Fibroblast of the aortic adventitia (primary cell): ENCODE measurements at regions not wholly inside any gene's neighbourhood (a gene's known extent, or its start where the extent isn't known, plus 50 kb on each side); places are given as distances from the start of the nearest gene placed in this dataset.
"Not testable (repeated sequence)": the region's sequence is repeated elsewhere in the genome, so short reads cannot be mapped to it uniquely, and the experiment has no call there.

Source experiments
- DNase-seq: peaks from one replicate; pipeline ENCODE4 v3.0.0-alpha.2; 2010; ENCODE audit warnings: low read depth
- H3K4me3 ChIP-seq: 2 replicates; pipeline ENCODE4 v1.5.1; 2011; ENCODE audit warnings: low read depth, mild to moderate bottlenecking, control low read depth, low read length, moderate library complexity
- TF ChIP-seq, protein P1 (sequence below): IDR thresholded peaks from 2 replicates; pipeline ENCODE4 v1.5.1; 2011; ENCODE audit warnings: mild to moderate bottlenecking, low read length, control low read depth, inconsistent platforms; ENCODE audit not compliant: insufficient read depth

DNA sequence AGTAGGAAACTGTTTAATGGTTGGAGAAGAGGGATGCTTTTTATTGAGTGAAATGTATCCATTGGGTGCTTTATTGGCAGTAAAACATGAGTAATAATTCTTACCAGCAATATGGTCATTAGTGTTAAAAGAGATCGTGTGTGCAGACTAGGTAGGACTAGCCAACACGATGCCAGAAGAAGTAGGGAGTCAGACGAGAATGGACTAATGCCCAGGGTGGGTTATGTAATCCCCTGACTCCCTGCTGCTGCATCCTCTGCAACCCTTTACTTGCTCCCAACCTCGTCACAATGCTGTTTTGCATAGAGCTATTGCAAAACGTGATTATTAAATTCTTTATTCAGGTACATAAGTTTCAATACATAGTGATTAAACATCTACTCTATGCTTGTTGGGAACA is 1213.7 kb downstream of the GATA3 start:
- TF ChIP-seq, protein P1, sequence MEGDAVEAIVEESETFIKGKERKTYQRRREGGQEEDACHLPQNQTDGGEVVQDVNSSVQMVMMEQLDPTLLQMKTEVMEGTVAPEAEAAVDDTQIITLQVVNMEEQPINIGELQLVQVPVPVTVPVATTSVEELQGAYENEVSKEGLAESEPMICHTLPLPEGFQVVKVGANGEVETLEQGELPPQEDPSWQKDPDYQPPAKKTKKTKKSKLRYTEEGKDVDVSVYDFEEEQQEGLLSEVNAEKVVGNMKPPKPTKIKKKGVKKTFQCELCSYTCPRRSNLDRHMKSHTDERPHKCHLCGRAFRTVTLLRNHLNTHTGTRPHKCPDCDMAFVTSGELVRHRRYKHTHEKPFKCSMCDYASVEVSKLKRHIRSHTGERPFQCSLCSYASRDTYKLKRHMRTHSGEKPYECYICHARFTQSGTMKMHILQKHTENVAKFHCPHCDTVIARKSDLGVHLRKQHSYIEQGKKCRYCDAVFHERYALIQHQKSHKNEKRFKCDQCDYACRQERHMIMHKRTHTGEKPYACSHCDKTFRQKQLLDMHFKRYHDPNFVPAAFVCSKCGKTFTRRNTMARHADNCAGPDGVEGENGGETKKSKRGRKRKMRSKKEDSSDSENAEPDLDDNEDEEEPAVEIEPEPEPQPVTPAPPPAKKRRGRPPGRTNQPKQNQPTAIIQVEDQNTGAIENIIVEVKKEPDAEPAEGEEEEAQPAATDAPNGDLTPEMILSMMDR: no peak
- no peak for DNase-seq

DNA sequence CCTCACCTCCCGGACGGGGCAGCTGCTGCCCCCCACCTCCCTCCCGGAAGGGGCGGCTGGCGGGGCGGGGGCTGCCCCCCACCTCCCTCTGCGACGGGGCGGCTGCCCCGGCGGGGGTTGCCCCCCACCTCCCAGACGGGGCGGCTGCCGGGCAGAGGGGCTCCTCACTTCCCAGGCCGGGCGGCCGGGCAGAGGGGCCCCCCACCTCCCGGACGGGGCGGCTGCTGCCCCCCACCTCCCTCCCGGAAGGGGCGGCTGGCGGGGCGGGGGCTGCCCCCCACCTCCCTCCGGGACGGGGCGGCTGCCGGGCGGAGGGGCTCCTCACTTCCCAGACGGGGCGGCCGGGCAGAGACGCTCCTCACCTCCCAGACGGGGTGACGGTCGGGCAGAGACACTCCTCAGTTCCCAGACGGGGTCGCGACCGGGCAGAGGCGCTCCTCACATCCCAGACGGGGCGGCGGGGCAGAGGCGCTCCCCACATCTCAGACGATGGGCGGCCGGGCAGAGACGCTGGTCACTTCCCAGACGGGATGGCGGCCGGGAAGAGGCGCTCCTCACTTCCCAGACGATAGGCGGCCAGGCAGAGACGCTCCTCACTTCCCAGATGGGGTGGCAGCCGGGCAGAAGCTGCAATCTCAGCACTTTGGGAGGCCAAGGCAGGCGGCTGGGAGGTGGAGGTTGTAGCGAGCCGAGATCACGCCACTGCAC is 1218.8 kb downstream of the GATA3 start:
- DNase-seq: not testable (repeated sequence)

More for the DNA sequence above, 1213.7 kb downstream of the GATA3 start:
- no peak overlapping the region for H3K4me3 ChIP-seq

DNA sequence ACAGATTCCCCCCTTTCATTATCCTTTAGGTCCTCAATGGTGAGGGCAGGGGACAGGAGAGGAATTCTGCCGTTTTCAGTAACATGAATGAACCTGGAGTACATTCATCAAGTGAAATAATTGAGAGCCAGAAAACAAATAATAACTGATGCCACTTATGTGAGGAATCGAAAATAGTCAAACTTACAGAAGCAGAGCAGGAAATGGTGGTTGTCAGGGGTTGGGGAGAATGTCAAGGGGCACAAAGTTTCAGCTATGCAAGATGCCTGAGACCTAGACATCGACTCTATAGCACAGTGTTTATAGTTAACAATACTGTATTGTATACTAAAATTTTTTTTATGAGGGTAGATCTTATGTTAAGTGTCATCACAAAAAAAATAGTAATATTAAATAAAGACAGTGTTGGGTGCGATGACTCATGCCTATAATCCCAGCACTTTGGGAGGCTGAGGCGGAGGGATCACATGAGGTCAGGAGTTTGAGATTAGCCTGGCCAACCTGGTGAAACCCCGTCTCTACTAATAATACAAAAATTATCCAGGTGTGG is 1219.8 kb downstream of the GATA3 start:
- TF ChIP-seq, protein P1: no peak
- DNase-seq: no peak
- H3K4me3 ChIP-seq: no peak overlapping the region

More for the DNA sequence above, 1218.8 kb downstream of the GATA3 start:
- H3K4me3 ChIP-seq: not testable (repeated sequence)

DNA sequence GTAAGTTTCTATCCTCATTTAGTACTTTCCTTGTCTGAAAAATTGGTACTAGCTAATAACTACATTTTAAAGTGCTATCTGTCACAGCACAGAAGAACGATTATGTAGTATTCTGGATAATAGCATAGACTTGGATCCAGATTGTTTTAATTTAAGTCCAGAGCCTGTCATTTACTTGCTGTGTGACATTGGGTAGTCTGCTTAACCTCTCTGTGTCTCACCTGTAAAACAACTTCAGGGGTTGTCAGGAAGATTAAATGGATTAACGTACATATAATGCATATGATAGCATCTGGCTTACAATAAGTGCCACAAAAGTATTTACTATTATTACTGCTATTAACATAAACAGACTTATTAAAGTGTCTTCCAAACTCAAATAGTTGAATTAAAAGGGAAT is 1221.4 kb downstream of the GATA3 start:
- no peak for DNase-seq
- H3K4me3 ChIP-seq: no peak overlapping the region
- TF ChIP-seq, protein P1: no peak

DNA sequence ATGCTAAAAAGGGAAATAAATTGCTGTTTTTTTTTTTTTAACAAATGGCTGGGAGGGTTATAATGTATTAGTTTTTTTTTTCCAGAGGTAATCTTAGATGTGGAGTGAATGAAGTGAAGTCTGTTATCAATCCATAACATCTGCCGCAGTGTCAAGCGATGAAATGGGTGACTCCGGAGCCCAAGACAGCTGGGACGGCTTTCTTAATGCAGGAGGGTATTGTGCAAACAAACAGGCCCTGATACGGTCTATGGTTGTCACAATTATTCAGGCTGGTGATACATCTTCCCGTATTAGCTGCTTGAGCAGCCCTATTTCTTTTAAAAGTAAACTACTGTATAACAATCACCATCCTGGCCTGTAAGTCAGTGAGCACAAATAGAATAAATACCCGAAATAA is 1231.2 kb downstream of the GATA3 start:
- H3K4me3 ChIP-seq: no peak overlapping the region
- TF ChIP-seq, protein P1: no peak

DNA sequence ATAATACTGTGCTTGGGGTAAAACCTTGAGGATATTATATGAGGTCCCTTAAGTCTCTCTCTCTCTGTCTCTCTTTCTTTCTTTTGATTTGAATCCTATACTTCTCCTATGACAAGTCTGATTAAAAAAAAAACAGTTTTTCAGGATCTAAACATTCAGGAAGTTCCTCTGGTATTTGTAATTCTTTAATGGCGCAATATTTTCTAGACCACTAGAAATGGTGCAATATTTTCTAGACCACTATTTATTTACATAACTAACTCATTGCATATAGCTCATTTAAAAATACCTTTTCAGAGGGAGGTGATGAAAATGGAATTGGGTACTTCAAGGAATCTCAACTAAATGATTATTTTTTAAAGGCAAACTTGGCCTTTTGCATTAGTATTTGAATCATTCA is 1235.3 kb downstream of the GATA3 start:
- no peak overlapping the region for H3K4me3 ChIP-seq
- TF ChIP-seq, protein P1: no peak
- DNase-seq: no peak

More for the DNA sequence above, 1231.2 kb downstream of the GATA3 start:
- no peak for DNase-seq

DNA sequence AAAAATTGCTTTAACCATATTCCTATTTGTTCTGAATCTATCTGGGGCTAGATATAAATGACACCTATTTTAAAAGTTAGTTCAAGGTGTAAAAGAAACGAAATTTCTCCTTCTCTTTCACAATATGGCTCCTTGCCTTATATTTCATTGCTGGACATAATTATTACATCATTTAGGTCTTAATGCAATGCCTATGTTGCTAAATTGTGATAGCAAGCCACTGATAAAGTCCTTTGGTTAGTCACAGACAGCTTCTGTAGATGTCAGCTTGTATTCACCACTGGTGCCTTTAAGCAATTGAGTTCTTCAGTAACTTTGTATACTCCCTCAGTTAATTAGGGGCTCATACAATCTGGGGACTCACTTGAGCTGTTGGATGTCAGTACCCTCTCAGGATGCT is 1236.6 kb downstream of the GATA3 start:
- peak; percentile 3 for DNase-seq
- no peak overlapping the region for H3K4me3 ChIP-seq
- TF ChIP-seq, protein P1: no peak
